B cell (primary cell): ENCODE measurements at regions not wholly inside any gene's neighbourhood (a gene's known extent, or its start where the extent isn't known, plus 50 kb on each side); places are given as distances from the start of the nearest gene placed in this dataset.

Experiments used
- ATAC-seq: fragments of 200-7000 bp; cut with Tn5 transposase; one replicate; pipeline ENCODE4 v1.10.0; 2021; ENCODE audit warnings: low read depth, mild to moderate bottlenecking, moderate number of reproducible peaks, moderate library complexity
- CTCF ChIA-PET: fragments of 350-600 bp; sonication (Branson Sonifier 250); formaldehyde crosslinking; loops from one replicate; lab custom pipeline; 2021; ENCODE audit warnings: antibody characterized with exemption, inconsistent platforms; lab: Charles Lee
- POLR2A ChIA-PET: fragments of 350-600 bp; sonication (Branson Sonifier 250); formaldehyde crosslinking; loops from one replicate; lab custom pipeline; 2021; ENCODE audit warnings: antibody characterized with exemption; lab: Charles Lee
- DNase-seq: peaks from one replicate; pipeline ENCODE4 v3.0.0; 2013
- H2AFZ ChIP-seq: 2 replicates; pipeline ENCODE4 v1.6.1; 2012; ENCODE audit warnings: mild to moderate bottlenecking, low read depth, low read length; ENCODE audit not compliant: insufficient read depth, poor library complexity, severe bottlenecking
- H3K27ac ChIP-seq, 2 donors: 1 replicate in 1 of 2; 2 replicates in 1 of 2; pipeline ENCODE4 v1.5.1; 2012 to 2013; ENCODE audit warnings: low read length in 2 of 2, mild to moderate bottlenecking in 2 of 2, moderate library complexity in 1 of 2
- H3K27me3 ChIP-seq, 4 experiments: fragments of 200-600 bp in 1 of 4; sonication (generic) in 1 of 4; replicated peaks in 1 of 4; 1 replicate in 2 of 4; 2 replicates in 2 of 4; pipeline versions ENCODE4 v1.6.1 to v1.7.0; 2013 to 2016; ENCODE audit warnings: low read length in 3 of 4, mild to moderate bottlenecking in 2 of 4, mixed read lengths in 1 of 4, moderate library complexity in 1 of 4; ENCODE audit not compliant: insufficient read depth in 4 of 4, control insufficient read depth in 3 of 4; ENCODE audit errors: control extremely low read depth in 1 of 4
- H3K36me3 ChIP-seq, 2 experiments: replicated peaks in 1 of 2; 1 replicate in 1 of 2; 2 replicates in 1 of 2; pipeline versions ENCODE4 v1.6.1 to v1.7.1; 2013; ENCODE audit warnings: low read length in 1 of 2; ENCODE audit not compliant: insufficient read depth in 2 of 2, control insufficient read depth in 1 of 2; ENCODE audit errors: control extremely low read depth in 1 of 2, extremely low read depth in 1 of 2
- H3K4me1 ChIP-seq, 2 donors: fragments of 200-600 bp in 1 of 2; sonication (generic) in 1 of 2; 1 replicate in 1 of 2; 2 replicates in 1 of 2; pipeline versions ENCODE4 v1.5.1 to v1.6.1; 2013 to 2017; ENCODE audit warnings: low read length in 2 of 2; ENCODE audit not compliant: control insufficient read depth in 2 of 2, insufficient read depth in 2 of 2
- H3K4me2 ChIP-seq: replicated peaks from 2 replicates; pipeline ENCODE3; 2012; ENCODE audit warnings: mild to moderate bottlenecking, low read depth, low read length; ENCODE audit not compliant: poor library complexity, severe bottlenecking
- H3K4me3 ChIP-seq, 5 experiments: fragments of 200-600 bp in 1 of 5; sonication (generic) in 1 of 5; 1 replicate in 3 of 5; 2 replicates in 2 of 5; pipeline versions ENCODE4 v1.5.1 to v1.7.0; 2011 to 2016; ENCODE audit warnings: low read length in 4 of 5, mild to moderate bottlenecking in 4 of 5, low read depth in 2 of 5, control low read depth in 1 of 5, moderate library complexity in 1 of 5; ENCODE audit not compliant: insufficient read depth in 1 of 5; ENCODE audit errors: control extremely low read depth in 1 of 5, extremely low read depth in 1 of 5
- H3K79me2 ChIP-seq: fragments of 200-600 bp; sonication (generic); one replicate; pipeline ENCODE4 v1.6.0; 2016; ENCODE audit warnings: low read length; ENCODE audit not compliant: control insufficient read depth, insufficient read depth
- H3K9ac ChIP-seq: fragments of 200-600 bp; sonication (generic); 2 replicates; pipeline ENCODE4 v1.6.1; 2017; ENCODE audit warnings: mild to moderate bottlenecking, low read length, moderate library complexity
- H3K9me3 ChIP-seq, 3 donors: one replicate each; pipeline versions ENCODE4 v1.6.1 to v1.7.1; 2013; ENCODE audit warnings: low read length in 2 of 3; ENCODE audit not compliant: control insufficient read depth in 2 of 3, insufficient read depth in 1 of 3; ENCODE audit errors: control extremely low read depth in 1 of 3
- H4K20me1 ChIP-seq: 2 replicates; pipeline ENCODE4 v1.6.0; 2012; ENCODE audit warnings: mild to moderate bottlenecking, low read length; ENCODE audit not compliant: insufficient read depth, control insufficient read depth, poor library complexity, severe bottlenecking
- H3K27ac Mint-ChIP-seq: one replicate; pipeline ENCODE4 v1.8.0; 2021; ENCODE audit warnings: mixed read lengths
- H3K27me3 Mint-ChIP-seq: one replicate; pipeline ENCODE4 v1.8.0; 2021; ENCODE audit warnings: mixed read lengths
- H3K4me1 Mint-ChIP-seq: one replicate; pipeline ENCODE4 v1.8.0; 2021; ENCODE audit warnings: mixed read lengths
- H3K4me3 Mint-ChIP-seq: one replicate; pipeline ENCODE4 v1.8.0; 2021; ENCODE audit warnings: mixed read lengths
- H3K9me3 Mint-ChIP-seq: one replicate; pipeline ENCODE4 v1.8.0; 2022; ENCODE audit warnings: mixed read lengths; ENCODE audit not compliant: insufficient read depth
- EZH2 ChIP-seq: IDR thresholded peaks from 2 replicates; pipeline ENCODE4 v1.6.1; 2012; ENCODE audit warnings: borderline replicate concordance, low read depth, mild to moderate bottlenecking, moderate library complexity, low read length; ENCODE audit not compliant: insufficient read depth, poor library complexity, severe bottlenecking
- WGBS: methylation state at CpG from one replicate; pipeline ENCODE4 v1.1.5; 2013; ENCODE audit warnings: missing lambda C conversion rate; ENCODE audit not compliant: insufficient coverage; 5-methylcytosine and 5-hydroxymethylcytosine counted together
- intact Hi-C: fragments of 100-400 bp; cut with micrococcal nuclease; formaldehyde crosslinking; loops from one replicate; pipeline ENCODE4 v1.10.0; 2022
- TF ChIP-seq, protein P1 (sequence below): fragments of 200-600 bp; IDR thresholded peaks from one replicate; pipeline ENCODE4 v1.8.0; 2022; ENCODE audit warnings: antibody characterized with exemption, mild to moderate bottlenecking

DNA sequence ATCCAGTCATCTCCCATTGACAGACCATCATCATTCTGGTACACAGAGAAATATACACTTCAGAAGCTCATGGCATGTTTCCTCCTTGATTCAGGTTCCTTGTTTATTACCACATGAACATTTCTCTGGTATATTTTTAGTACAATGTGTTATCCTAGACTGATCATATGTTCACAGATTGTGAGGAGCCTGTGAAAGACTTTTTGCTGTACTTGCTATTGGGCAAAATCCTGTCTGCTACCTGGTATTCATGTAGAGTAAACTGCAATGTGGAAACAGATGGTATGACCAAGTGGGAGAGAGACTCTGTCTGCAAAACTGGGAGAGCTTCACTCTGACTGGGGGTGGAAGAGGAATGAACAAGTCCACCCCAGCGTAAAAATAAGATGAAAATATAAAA lies 657.2 kb downstream of the IRS1 start:
- Histone ChIP-seq H2AFZ (no peak overlapping the region), H3K9me3 (no peaks in the 10 kb centered on the region)
- intact Hi-C loops: no loop called here

DNA sequence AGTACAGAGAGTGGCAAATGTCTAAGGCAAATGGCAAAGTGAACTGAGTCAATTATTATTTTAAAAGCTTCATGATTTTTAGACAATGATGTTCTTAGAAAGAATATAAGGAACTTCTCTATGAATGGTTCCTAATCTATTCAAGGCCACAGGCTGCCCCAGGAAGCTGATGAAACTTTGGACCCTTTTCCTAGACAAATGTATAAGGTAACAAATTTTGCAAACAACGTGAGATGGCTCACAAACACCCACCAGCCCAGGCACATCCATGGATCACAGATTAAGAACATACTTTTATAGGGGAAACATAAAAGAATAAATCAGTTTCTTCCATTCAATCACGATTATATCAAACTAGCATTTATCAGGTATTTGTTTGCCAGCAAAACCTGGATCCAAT lies 659.0 kb downstream of the IRS1 start:
- Histone ChIP-seq H3K9ac (no peak overlapping the region), H3K4me3 (no peak overlapping the region), H3K27ac (no peak overlapping the region), H4K20me1 (no peaks in the 10 kb centered on the region), H3K9me3 (no peaks in the 10 kb centered on the region), H3K4me1 (peaks cover 17 to 23% of the 10 kb centered on the region in 2 donors), H2AFZ (no peak overlapping the region), H3K4me2 (no peak overlapping the region), H3K36me3 (no peaks in the 10 kb centered on the region), H3K27me3 (no peaks in the 10 kb centered on the region), H3K79me2 (no peaks in the 10 kb centered on the region)
- intact Hi-C loops: no loop called here
- Mint-ChIP-seq H3K27ac (no peak overlapping the region), H3K4me3 (no peak overlapping the region), H3K4me1 (peaks cover 17% of the 10 kb centered on the region), H3K27me3 (no peaks in the 10 kb centered on the region), H3K9me3 (no peaks in the 10 kb centered on the region)
- CTCF ChIA-PET: interaction anchor here (0.6 kb wide), 1 partner anchor 832 kb away, joined by 3 read pairs; no protein-coding TSS in a partner anchor
- no CpG with 5 or more reads among the region's 2 CpGs for WGBS
- POLR2A ChIA-PET: no interaction called here
- TF ChIP-seq, protein P1, sequence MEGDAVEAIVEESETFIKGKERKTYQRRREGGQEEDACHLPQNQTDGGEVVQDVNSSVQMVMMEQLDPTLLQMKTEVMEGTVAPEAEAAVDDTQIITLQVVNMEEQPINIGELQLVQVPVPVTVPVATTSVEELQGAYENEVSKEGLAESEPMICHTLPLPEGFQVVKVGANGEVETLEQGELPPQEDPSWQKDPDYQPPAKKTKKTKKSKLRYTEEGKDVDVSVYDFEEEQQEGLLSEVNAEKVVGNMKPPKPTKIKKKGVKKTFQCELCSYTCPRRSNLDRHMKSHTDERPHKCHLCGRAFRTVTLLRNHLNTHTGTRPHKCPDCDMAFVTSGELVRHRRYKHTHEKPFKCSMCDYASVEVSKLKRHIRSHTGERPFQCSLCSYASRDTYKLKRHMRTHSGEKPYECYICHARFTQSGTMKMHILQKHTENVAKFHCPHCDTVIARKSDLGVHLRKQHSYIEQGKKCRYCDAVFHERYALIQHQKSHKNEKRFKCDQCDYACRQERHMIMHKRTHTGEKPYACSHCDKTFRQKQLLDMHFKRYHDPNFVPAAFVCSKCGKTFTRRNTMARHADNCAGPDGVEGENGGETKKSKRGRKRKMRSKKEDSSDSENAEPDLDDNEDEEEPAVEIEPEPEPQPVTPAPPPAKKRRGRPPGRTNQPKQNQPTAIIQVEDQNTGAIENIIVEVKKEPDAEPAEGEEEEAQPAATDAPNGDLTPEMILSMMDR: no peak
- TF ChIP-seq EZH2: no peak
- no peak for DNase-seq
- ATAC-seq: no peak

More for the DNA sequence above, 657.2 kb downstream of the IRS1 start:
- DNase-seq: no peak
- Mint-ChIP-seq H3K27ac (no peak overlapping the region), H3K4me3 (no peak overlapping the region), H3K27me3 (no peaks in the 10 kb centered on the region), H3K9me3 (no peaks in the 10 kb centered on the region), H3K4me1 (peaks cover 3% of the 10 kb centered on the region)
- WGBS: no CpG with 5 or more reads among the region's 1 CpG
- ATAC-seq: no peak
- H3K27me3 ChIP-seq: no peaks in the 10 kb centered on the region
- no peaks in the 10 kb centered on the region for H3K36me3 ChIP-seq
- no peak for TF ChIP-seq EZH2
- TF ChIP-seq, protein P1: no peak
- ChIA-PET POLR2A (no interaction called here), CTCF (interaction anchor here (0.9 kb wide), 1 partner anchor 9 kb away, joined by 3 read pairs; no protein-coding TSS in a partner anchor)
- no peaks in the 10 kb centered on the region for H3K79me2 ChIP-seq
- no peak overlapping the region for H3K27ac ChIP-seq
- H4K20me1 ChIP-seq: no peaks in the 10 kb centered on the region
- no peak overlapping the region for H3K4me3 ChIP-seq
- no peak overlapping the region for H3K4me2 ChIP-seq
- H3K9ac ChIP-seq: no peak overlapping the region
- H3K4me1 ChIP-seq: peaks cover 3 to 4% of the 10 kb centered on the region in 2 donors
